Glomerular visceral epithelial cell (primary cell): ENCODE measurements at regions not wholly inside any gene's neighbourhood (a gene's known extent, or its start where the extent isn't known, plus 50 kb on each side); places are given as distances from the start of the nearest gene placed in this dataset.

ENCODE experiments used
- DNase-seq: peaks from one replicate; pipeline ENCODE4 v3.0.0-alpha.2; 2016; ENCODE audit errors: extremely low spot score

- no peak for DNase-seq
Measured at GRCh38 chr15:98143116-98143515, 182.6 kb downstream of the ARRDC4 start.

DNA sequence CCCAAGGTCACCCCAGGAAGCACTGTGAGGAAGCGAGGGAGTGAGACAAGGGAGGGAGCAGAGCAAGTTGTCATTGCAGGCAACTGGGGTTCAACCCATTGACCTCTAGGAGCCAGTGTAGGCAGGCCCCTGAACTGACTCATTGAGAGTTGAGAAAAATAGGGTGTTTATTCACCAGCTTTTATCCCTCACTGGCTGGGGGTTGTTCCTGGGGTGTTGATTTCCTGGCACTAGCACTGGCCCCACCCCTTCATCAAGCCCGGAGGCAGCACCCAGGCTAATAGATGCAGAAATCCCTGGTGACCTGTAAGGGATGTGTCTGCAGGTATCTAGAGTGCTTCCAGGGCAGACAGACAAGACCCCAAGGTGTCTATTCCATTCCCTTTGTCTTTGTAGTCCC is 183.9 kb downstream of the ARRDC4 start:
- DNase-seq: no peak

DNA sequence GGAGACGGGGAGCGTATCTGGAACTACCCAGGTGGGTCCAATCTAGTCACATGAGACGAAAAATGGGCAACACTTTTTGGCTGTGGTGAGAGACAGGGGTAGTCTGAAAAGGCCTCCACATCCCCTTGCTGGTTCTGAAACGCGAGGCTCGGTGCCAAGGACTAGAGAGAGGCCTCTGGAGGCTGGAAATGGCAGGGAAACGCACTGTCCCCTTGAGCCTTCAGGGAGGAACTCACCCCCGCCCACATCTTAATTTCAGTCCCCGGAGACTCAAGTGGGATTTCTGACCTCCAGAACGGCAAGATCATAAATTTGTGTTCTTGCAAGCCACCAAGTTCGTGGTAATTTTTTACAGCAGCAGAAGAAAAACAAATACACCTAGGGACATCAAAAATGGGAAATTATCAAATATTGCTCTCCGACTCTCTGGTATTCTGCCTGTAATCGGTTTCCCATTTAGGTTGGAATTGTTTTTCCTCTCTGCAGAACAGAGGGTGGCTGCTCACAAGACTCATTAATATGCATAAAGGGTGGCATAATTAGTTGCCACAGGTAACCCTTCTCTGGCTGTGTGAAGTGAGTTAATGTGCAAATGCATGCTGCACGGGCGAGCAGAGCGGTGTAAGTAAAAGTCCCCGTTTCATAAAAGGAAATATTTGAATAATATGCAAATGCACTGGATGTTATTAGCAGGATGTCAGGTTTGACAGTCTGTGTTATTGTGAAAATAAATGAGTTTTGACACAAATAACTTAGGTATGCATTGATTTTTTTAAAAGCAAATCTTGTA is 185.7 kb downstream of the ARRDC4 start:
- DNase-seq: no peak

DNA sequence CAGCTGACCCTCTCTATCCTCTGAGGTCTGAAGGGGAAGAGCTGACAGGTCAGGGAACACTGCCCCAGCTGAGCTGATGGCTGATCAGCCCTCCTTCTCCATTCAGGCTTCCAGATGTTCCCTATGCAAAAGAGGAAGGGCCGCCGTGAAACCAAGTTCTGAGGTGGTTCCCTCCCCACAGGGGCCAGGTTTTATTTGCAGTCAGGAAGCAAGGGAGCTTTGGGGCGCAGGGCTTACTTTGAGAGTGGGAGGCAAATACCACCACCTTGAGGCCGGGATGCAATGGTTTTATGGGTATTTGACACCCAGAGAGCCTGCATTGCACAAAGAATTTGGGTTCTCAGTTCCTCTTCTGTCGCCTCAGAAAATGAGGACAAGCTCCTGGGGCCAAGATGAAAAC is 186.9 kb downstream of the ARRDC4 start:
- no peak for DNase-seq

DNA sequence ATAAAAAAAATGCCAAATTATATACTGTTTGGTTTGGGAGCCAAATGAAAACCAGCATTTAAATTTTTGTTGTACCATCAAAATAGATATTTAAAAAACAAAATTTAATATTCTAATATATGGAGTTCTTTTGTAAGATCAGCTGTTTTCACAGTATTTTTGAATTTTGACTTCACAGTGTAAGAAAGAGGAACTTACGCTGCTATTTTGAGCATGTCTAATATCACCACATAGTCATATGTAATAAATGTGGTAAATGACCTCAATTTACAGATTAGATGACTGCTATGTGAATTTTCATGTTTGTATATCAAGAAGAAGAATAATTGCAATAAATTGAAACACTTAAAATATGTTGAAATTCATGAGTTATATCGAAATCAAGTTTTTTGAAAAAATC is 189.6 kb downstream of the ARRDC4 start:
- DNase-seq: no peak

- DNase-seq: no peak
Measured at GRCh38 chr15:98150536-98150935, 190.0 kb downstream of the ARRDC4 start.

DNA sequence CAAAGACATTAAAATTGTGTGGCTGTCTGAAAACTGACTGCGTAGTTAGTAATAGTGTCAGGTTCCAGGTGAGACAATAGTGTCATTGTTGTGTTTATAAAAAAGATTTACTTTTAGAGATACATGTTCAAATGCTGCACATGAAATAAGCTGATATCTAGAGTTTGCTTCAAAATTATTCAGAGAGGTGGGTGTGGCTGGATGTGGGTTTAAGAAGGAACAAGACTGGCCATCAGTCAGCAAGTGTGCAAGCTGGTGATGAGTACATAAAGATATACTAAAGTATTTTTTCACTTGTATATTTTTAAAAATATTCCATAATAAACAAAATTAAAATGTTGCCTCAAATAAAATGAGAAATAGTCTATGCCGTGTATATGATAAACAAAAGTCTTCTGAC is 190.6 kb downstream of the ARRDC4 start:
- no peak for DNase-seq

- DNase-seq: no peak
Measured at GRCh38 chr15:98152156-98152555, 191.7 kb downstream of the ARRDC4 start.

DNA sequence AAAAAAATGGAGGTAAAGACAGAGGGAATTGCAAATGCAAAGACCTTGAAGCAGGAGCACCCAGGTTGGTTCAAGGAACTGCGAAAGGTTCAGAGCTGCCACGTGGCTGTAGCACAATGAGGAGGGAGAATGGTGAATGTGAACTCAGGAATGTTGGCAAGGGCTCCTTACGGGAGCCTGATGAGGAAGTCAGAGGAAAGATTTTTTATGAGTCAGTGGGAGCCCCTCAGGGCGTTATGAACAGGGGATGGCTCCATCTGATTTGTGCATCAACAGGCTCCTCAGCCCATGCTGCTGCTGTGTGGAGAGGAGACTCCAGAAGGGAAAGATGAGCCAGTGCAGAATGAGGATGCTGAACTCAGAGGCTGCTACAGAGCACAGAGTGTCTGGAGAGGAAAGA is 194.4 kb downstream of the ARRDC4 start:
- no peak for DNase-seq

GRCh38 chr15:98155356-98155755 is 194.9 kb downstream of the ARRDC4 start:
- DNase-seq: no peak

GRCh38 chr15:98160236-98160635 is 199.7 kb downstream of the ARRDC4 start:
- no peak for DNase-seq

- no peak for DNase-seq
Measured at GRCh38 chr15:98163319-98164045, 203.0 kb downstream of the ARRDC4 start.

GRCh38 chr15:98164571-98164970 is 204.1 kb downstream of the ARRDC4 start:
- no peak for DNase-seq

- DNase-seq: no peak
Measured at GRCh38 chr15:98164986-98165385, 204.5 kb downstream of the ARRDC4 start.

- DNase-seq: no peak
Measured at GRCh38 chr15:98167722-98168268, 207.3 kb downstream of the ARRDC4 start.

DNA sequence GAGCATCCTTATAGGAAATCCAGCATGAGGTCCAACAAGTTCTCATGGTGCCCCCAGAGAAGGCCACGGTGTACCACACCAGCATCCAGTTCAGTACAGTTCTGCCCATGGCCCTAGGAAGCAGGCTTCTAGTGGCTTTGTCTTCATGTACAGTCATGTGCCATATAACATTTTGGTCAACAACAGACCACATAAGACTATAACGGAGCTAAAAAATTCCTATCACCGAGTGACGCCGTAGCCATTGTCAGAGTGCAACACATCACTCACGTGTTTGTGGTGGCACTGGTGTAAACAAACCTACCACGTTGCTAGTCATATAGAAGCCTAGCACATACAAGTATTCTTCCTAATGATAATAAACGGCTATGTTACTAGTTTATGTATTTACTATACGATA is 209.0 kb downstream of the ARRDC4 start:
- no peak for DNase-seq

DNA sequence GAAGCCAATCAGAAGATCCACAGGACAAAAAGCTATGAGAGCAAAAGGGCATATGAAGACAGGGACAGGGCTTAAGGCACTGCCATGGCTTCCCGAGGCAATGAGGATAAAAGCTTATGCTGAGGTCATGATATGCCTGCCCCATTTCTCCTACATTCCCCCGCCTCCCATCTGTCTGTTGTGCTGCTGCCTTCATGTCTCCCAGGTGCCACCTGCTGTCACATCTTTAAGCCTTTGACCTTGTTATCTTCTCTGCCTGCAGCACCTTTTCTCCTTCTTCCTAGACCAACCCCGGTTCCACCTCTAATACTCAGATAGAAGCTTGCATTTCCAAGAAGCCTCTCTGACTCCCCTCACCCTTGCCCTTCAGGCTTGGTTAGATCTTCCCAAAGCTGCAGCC is 213.8 kb downstream of the ARRDC4 start:
- no peak for DNase-seq

- no peak for DNase-seq
Measured at GRCh38 chr15:98174841-98175240, 214.3 kb downstream of the ARRDC4 start.

GRCh38 chr15:98177966-98178592 is 217.6 kb downstream of the ARRDC4 start:
- peak; percentile 50 for DNase-seq

GRCh38 chr15:98178861-98179260 is 218.4 kb downstream of the ARRDC4 start:
- DNase-seq: no peak

GRCh38 chr15:98187549-98187948 is 227.0 kb downstream of the ARRDC4 start:
- DNase-seq: no peak

GRCh38 chr15:98190914-98191313 is 230.4 kb downstream of the ARRDC4 start:
- DNase-seq: no peak

DNA sequence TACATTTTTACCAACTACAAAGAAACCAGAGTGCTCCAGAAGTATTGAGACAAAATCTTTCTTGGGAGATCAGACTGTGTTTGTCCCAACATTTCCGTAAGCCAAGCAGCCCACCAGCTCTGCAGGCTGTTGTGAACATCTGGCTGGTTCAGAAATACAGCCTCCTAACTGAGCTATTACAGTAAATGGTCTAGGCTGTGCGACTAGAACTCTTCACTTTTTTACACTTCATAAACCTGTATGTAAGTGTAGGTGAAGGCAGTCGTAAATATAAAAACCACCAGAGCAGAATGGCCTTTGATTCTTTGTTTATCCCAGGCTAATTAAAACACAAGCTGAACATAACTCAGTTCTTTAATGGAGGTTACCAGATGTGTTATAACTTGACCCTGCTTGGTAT is 235.3 kb downstream of the ARRDC4 start:
- no peak for DNase-seq
